SJCRH30 (cell line): ENCODE measurements at regions not wholly inside any gene's neighbourhood (a gene's known extent, or its start where the extent isn't known, plus 50 kb on each side); places are given as distances from the start of the nearest gene placed in this dataset.
A peak's percentile ranks its signal among the peaks of the same experiment; 100 is the strongest.
"Not testable (repeated sequence)": the region's sequence is repeated elsewhere in the genome, so short reads cannot be mapped to it uniquely, and the experiment has no call there.

ENCODE experiments used
- DNase-seq, 2 experiments: peaks; one replicate each; pipeline ENCODE4 v3.0.0-alpha.2; 2015 to 2020
- H3K27ac ChIP-seq: fragments of 250-450 bp; sonication (Bioruptor Pico); 2 replicates; pipeline ENCODE4 v1.5.1; 2020; ENCODE audit warnings: mild to moderate bottlenecking, moderate library complexity
- H3K27me3 ChIP-seq: fragments of 250-450 bp; sonication (Bioruptor Pico); 2 replicates; pipeline ENCODE4 v1.5.1; 2020; ENCODE audit warnings: mild to moderate bottlenecking, moderate library complexity
- H3K36me3 ChIP-seq: fragments of 250-450 bp; sonication (Bioruptor Pico); 2 replicates; pipeline ENCODE4 v1.5.1; 2020; ENCODE audit warnings: mild to moderate bottlenecking, moderate library complexity
- H3K4me1 ChIP-seq: fragments of 250-450 bp; sonication (Bioruptor Pico); 2 replicates; pipeline ENCODE4 v1.5.1; 2020; ENCODE audit warnings: mild to moderate bottlenecking, moderate library complexity
- H3K4me3 ChIP-seq: fragments of 250-450 bp; sonication (Bioruptor Pico); 2 replicates; pipeline ENCODE4 v1.5.1; 2020; ENCODE audit warnings: mild to moderate bottlenecking, moderate library complexity
- H3K9me3 ChIP-seq: fragments of 250-450 bp; sonication (Bioruptor Pico); replicated peaks from 2 replicates; pipeline ENCODE4 v1.5.1; 2020; ENCODE audit warnings: mild to moderate bottlenecking, moderate library complexity

GRCh38 chr2:64730551-64731262 is 77.0 kb upstream of the SERTAD2 start:
- Histone ChIP-seq H3K36me3 (no peaks in the 10 kb centered on the region), H3K4me1 (peaks cover 31% of the 10 kb centered on the region), H3K27me3 (no peaks in the 10 kb centered on the region), H3K9me3 (no peaks in the 10 kb centered on the region), H3K27ac (peak overlapping the region; percentile 59), H3K4me3 (peak overlapping the region; percentile 42)
- peak; percentile 85 to 92 for DNase-seq

GRCh38 chr2:64731263-64731643 is 77.5 kb upstream of the SERTAD2 start:
- Histone ChIP-seq H3K4me3 (peak overlapping the region; percentile 42; the same call in 1 of the 2 replicates), H3K9me3 (no peaks in the 10 kb centered on the region), H3K4me1 (peaks cover 31% of the 10 kb centered on the region), H3K27ac (peak overlapping the region; percentile 59), H3K36me3 (no peaks in the 10 kb centered on the region), H3K27me3 (no peaks in the 10 kb centered on the region)
- no peak for DNase-seq

DNA sequence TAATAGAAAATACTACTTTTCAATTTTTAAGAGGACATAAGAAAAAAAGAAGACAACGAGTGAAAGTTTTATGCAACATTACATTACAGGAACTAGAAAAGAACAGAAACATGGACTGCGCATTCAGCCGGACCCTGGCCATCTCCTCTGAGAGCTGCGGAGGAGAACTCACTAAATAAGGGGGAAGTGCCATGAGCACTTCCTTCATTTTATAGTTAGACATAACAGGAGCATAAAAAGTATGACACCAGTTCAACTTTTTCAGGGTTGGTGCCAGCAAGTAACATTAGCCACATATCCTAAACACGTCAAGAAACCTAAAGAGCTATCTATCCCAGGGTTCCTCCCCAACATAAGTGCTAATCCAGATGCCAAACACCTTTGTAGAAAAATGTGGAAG is 78.0 kb upstream of the SERTAD2 start:
- Histone ChIP-seq H3K9me3 (no peaks in the 10 kb centered on the region), H3K4me3 (no peak overlapping the region), H3K27me3 (no peaks in the 10 kb centered on the region), H3K27ac (no peak overlapping the region; the same call in 1 of the 2 replicates), H3K4me1 (peaks cover 31% of the 10 kb centered on the region), H3K36me3 (no peaks in the 10 kb centered on the region)
- no peak for DNase-seq

DNA sequence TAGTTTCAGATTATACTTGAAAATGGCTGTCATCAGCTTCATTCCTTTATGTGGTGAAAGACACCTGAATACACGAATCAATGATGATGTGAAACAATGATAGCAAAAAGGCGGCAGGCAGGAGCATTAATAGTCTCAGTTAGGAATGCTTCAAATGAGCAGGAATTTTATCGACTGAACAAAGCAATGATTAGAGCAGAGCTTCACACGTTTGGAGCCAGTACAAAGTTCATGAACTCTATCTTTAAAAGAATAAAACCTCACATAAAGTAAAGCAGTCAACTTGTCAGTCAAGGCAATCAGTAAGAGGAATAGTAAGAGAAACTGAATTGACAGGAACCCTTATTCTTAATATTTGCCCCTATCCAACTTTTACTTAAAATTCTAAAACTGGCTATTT is 78.4 kb upstream of the SERTAD2 start:
- Histone ChIP-seq H3K27ac (no peak overlapping the region), H3K9me3 (no peaks in the 10 kb centered on the region), H3K4me3 (no peak overlapping the region), H3K4me1 (peaks cover 30% of the 10 kb centered on the region), H3K36me3 (no peaks in the 10 kb centered on the region), H3K27me3 (no peaks in the 10 kb centered on the region)
- no peak for DNase-seq

GRCh38 chr2:64735504-64735903 is 81.8 kb upstream of the SERTAD2 start:
- DNase-seq = no peak
- Histone ChIP-seq H3K36me3 (no peaks in the 10 kb centered on the region), H3K4me1 (peaks cover 8% of the 10 kb centered on the region), H3K4me3 (no peak overlapping the region), H3K27me3 (no peaks in the 10 kb centered on the region), H3K27ac (no peak overlapping the region), H3K9me3 (no peaks in the 10 kb centered on the region)

DNA sequence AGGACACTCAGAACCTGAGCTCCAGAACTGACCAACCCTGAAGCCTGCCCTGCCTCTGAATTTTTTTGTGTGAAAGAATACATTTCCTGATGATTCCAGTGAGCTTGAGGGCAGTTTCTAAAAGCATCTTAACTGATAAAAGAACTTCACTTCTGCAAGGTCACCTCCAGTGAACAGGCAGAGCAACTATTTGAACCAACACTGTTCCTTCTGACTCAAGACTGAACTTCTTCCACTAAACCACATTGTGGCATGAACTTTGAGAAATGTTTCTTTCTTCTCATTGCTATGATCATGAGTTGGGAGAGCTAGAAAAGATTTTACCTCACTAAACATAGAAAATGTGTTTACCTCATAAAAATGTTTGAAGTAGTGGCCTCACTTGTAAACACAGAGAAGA is 83.8 kb upstream of the SERTAD2 start:
- H3K9me3 ChIP-seq = no peaks in the 10 kb centered on the region
- no peaks in the 10 kb centered on the region for H3K36me3 ChIP-seq
- no peak for DNase-seq
- no peak overlapping the region for H3K4me3 ChIP-seq
- H3K4me1 ChIP-seq = no peaks in the 10 kb centered on the region
- H3K27ac ChIP-seq = no peak overlapping the region
- no peaks in the 10 kb centered on the region for H3K27me3 ChIP-seq

- no peak overlapping the region for H3K27ac ChIP-seq
- H3K27me3 ChIP-seq = no peaks in the 10 kb centered on the region
- no peaks in the 10 kb centered on the region for H3K9me3 ChIP-seq
- H3K4me1 ChIP-seq = no peaks in the 10 kb centered on the region
- H3K4me3 ChIP-seq = no peak overlapping the region
- no peaks in the 10 kb centered on the region for H3K36me3 ChIP-seq
- no peak for DNase-seq
Observed at GRCh38 chr2:64738026-64738425, 84.3 kb upstream of the SERTAD2 start.

GRCh38 chr2:64742678-64743077 is 89.0 kb upstream of the SERTAD2 start:
- Histone ChIP-seq H3K4me3 (no peak overlapping the region), H3K4me1 (no peaks in the 10 kb centered on the region), H3K27ac (no peak overlapping the region), H3K36me3 (no peaks in the 10 kb centered on the region), H3K27me3 (no peaks in the 10 kb centered on the region), H3K9me3 (no peaks in the 10 kb centered on the region)
- no peak for DNase-seq

GRCh38 chr2:64743739-64744330 is 90.1 kb upstream of the SERTAD2 start:
- Histone ChIP-seq H3K36me3 (no peaks in the 10 kb centered on the region), H3K4me1 (peaks cover 3% of the 10 kb centered on the region; the same call in 1 of the 2 replicates), H3K4me3 (no peak overlapping the region), H3K27me3 (no peaks in the 10 kb centered on the region), H3K9me3 (no peaks in the 10 kb centered on the region), H3K27ac (no peak overlapping the region)
- no peak for DNase-seq

- no peak for DNase-seq
- no peaks in the 10 kb centered on the region for H3K36me3 ChIP-seq
- H3K27me3 ChIP-seq = no peaks in the 10 kb centered on the region
- H3K4me3 ChIP-seq = no peak overlapping the region
- H3K9me3 ChIP-seq = no peaks in the 10 kb centered on the region
- no peak overlapping the region for H3K27ac ChIP-seq
- H3K4me1 ChIP-seq = peaks cover 9% of the 10 kb centered on the region
Observed at GRCh38 chr2:64745562-64745961, 91.8 kb upstream of the SERTAD2 start.

DNA sequence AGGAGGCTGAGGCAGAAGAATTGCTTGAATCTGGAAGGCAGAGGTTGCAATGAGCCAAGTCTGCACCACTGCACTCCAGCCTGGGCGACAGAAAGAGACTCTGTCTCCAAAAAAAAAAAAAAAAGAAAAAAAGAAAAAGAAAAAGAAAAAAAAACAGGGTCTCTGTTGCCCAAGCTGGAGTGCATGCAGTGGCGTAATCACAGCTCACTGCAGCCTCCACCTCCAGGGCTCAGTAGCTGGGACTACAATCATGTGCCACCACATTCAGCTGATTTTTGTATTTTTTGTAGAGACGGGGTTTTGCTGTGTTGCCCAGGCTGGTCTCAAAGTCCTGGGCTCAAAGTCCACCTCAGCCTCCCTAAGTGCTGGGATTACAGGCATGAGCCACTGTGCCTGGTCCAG is 94.0 kb upstream of the SERTAD2 start:
- H3K36me3 ChIP-seq, H3K9me3 ChIP-seq, H3K27me3 ChIP-seq, H3K4me3 ChIP-seq, H3K27ac ChIP-seq, DNase-seq: not testable (repeated sequence)
- peaks cover 16% of the 10 kb centered on the region for H3K4me1 ChIP-seq

DNA sequence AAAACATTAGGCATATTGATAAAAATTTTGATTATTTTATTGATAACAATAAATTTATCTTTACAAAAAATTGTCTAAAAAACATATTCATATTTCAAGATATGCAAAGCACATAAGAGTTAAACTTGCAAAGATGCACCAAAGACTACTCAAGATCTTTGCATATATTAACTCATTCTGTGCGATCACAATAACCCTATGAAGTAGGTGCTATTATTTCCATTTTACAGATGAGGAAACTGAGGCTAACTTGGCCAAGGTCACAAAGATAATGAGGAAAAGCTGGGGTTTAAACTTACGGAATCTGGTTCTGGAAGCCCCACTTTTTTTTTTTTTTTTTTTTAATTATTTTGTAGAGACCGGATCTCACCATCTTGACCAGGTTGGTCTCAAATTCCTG is 94.4 kb upstream of the SERTAD2 start:
- Histone ChIP-seq H3K27ac (no peak overlapping the region), H3K4me1 (peaks cover 17% of the 10 kb centered on the region), H3K4me3 (no peak overlapping the region), H3K27me3 (no peaks in the 10 kb centered on the region), H3K36me3 (no peaks in the 10 kb centered on the region), H3K9me3 (no peaks in the 10 kb centered on the region)
- DNase-seq = no peak

DNA sequence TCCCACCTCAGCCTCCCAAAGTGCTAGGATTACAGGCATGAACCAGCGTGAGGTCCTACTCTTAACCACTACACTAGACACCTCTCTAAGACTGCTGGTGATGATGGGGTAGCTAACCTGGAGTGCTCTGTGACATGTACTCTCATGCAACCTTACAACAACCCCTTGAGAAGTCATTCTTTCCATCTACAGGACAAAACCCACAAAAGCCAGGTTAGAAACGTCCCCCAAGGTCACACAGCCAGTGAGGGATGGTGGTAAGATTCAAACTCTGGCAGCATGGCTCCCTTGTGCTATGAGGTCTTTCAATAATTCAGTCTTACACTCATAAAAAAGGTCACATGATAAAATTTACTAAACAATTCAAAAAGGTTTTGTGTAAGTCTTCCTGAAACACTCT is 94.8 kb upstream of the SERTAD2 start:
- Histone ChIP-seq H3K27me3 (no peaks in the 10 kb centered on the region), H3K27ac (no peak overlapping the region), H3K4me1 (peaks cover 17% of the 10 kb centered on the region), H3K36me3 (no peaks in the 10 kb centered on the region), H3K9me3 (no peaks in the 10 kb centered on the region), H3K4me3 (no peak overlapping the region)
- no peak for DNase-seq

DNA sequence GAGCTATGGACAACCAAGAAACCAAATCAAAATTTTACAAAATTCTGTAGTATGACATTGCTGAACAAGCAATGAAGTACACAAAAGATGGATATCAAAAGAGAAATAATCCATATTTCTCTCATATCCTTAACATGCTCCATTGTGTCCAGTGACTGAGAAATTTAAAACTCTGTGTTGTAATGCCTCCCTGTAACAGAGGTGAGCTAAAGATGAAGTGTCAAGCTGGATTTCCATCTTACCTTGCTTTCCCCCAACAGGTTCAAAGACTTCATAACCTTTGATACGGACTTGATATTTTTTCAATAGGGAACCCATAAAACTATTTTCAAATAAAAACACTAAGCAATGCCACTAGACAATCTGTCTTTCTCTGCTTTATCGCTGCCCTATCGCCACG is 95.7 kb upstream of the SERTAD2 start:
- no peaks in the 10 kb centered on the region for H3K27me3 ChIP-seq
- H3K4me3 ChIP-seq = peak overlapping the region; percentile 65
- H3K36me3 ChIP-seq = no peaks in the 10 kb centered on the region
- peaks cover 17% of the 10 kb centered on the region for H3K4me1 ChIP-seq
- DNase-seq = no peak
- peak overlapping the region; percentile 82 for H3K27ac ChIP-seq
- H3K9me3 ChIP-seq = no peaks in the 10 kb centered on the region

DNA sequence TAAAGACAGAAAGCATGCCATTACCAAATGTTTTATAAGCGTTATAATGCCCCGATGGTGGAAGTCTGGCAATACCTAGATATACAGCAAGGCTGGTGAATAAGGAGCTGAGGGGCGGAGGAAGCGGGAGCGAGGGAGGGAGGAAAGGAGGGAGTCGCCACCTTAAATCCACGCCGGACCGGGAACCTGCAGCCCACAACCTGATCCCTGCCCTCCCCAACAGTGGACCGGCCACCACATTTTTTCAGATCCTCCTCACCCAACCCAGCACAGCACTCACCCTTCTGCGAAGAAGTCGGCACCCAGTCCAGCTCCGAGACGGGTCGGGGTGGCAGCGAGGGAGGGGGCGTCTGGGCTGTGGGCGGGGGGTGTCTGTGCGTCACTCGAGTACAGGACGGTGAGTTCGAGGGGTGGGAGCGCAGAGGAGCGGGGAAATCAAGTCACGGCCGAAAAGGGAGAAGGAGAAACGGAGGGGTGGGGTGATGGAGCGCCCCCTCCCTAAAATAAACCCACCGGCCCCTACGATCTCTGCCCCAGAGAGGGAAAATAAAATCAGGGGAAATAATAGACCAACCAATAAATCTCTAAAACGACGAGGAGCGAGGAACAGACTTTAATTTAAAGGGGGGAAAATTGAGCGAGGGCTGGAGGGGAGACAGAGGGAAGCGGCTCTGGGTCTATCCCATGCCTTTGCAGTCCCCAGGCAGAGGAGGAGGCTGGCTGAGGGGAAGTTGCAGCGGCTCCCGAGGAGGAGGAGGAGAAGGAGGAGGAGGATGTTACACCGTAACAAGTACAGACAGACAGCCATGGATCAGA is 96.5 kb upstream of the SERTAD2 start:
- H3K4me1 ChIP-seq = peaks cover 17% of the 10 kb centered on the region
- no peaks in the 10 kb centered on the region for H3K9me3 ChIP-seq
- H3K27ac ChIP-seq = peak overlapping the region; percentile 82
- no peaks in the 10 kb centered on the region for H3K27me3 ChIP-seq
- H3K4me3 ChIP-seq = peak overlapping the region; percentile 65
- peak; percentile 69 to 72 for DNase-seq
- H3K36me3 ChIP-seq = no peaks in the 10 kb centered on the region
